GM18502 (cell line): ENCODE measurements at regions not wholly inside any gene's neighbourhood (a gene's known extent, or its start where the extent isn't known, plus 50 kb on each side); places are given as distances from the start of the nearest gene placed in this dataset.
"Not testable (repeated sequence)": the region's sequence is repeated elsewhere in the genome, so short reads cannot be mapped to it uniquely, and the experiment has no call there.

Experiments used
- ATAC-seq: cut with Tn5 transposase; IDR thresholded peaks from one replicate; pipeline ENCODE4 v1.9.1; 2021; ENCODE audit warnings: mild to moderate bottlenecking; ENCODE audit not compliant: unreplicated experiment, poor library complexity

DNA sequence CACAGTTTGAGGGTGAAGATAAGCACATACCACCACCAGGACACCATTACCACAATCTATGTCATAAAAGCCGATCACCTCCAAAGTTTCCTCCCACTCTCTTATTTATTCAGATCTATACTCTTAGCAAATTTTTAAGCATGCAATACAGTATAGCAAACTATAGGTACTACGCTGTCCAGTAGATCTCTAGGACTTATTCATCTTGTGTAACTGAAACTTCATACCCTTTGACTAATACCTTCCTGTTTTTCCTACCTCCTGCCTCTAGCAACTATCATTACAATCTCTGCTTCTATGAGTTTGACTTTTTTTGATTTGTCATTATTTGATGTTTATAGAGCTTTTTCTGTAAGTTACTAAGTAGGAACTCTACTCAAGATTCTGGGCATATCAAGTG lies 84.5 kb upstream of the MANSC4 start:
- ATAC-seq, result no peak

DNA sequence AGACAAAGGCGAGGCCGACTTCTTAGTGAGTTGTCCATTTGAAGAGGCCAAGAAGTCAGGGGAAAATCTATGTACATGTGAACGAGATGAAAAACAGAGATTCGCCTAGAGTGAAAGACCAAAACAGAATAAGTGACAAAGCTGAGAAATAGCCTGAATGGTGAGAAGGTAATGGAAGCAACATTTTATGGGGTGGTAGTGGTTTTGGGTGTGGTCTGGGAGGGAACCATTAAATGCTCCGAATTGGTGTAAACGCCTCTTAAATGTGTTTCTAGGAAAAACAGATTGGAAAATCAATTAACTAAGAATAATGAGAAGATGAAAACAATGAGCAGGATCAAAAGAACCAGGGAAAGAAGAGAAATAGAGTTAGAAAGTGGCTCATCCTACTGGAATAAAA lies 83.8 kb upstream of the MANSC4 start:
- ATAC-seq, result no peak

DNA sequence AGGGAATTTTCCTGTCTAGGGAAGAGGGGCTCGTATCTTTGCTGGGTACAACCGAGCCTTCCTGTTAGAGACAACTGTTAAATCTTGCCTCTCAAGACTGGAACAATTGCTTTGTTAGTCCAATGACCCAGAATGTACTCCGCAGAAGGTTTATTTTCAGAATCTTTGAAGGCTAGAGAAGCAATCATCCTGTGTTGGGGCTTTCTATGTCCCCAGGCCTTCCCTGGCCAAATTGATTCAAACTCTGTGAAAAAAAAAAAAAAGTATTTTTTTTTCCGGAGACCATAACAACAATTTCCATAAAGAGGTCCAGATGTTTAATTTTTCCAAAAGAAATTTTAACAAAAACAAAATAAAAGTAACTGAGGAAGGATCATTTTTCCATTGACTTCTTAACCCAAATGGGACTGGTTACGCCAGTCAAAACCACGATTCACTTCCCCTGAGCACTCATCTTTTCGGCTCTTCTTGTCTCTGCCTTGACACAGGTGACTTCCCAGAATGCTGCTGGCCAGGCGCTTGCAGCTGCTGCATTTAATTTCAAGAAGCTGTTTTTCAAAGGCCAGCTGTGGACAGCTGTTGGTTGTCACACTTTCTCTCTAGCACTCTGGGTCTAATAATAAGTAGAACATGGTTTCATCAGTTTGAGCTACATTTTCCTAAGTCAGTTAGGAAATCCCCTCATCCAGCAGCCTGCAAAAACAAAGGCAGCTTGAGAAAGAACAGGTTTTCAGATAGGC lies 81.6 kb upstream of the MANSC4 start:
- peak; percentile 92 for ATAC-seq

DNA sequence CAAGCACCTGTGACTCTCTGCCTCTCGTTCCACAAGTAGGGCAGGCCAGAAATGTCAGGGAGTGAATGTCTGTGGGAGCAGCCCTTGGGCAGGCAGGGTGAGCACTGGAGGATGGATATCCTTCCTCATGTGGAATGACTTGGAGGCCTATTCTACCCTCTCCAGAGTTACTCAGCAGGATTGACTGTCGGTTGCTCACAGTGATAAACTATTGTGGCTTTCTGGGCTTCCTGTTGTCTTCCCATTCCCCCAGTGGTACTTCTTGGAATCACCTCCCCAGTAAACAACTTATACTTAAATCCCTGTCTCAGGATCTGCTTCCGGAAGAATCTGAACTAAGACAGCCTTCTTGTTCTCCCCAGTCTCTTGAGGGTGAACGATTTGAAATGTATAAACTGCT lies 79.6 kb upstream of the MANSC4 start:
- no peak for ATAC-seq

DNA sequence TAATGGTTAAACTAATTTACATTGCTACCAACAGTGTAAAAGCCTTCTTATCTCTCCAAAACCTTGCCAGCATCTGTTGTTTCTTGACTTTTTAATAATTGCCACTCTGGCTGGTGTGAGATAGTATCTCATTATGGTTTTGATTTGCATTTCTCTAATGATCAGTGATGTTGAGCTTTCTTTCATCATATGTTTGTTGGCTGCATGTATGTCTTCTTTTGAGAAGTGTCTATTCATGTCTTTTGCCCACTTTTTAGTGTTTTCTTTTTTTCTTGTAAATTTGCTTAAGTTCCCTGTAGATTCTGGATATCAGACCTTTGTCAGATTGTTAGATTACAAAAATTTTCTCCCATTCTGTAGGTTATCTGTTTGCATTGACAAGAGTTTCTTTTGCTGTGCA lies 77.0 kb upstream of the MANSC4 start:
- not testable (repeated sequence) for ATAC-seq

DNA sequence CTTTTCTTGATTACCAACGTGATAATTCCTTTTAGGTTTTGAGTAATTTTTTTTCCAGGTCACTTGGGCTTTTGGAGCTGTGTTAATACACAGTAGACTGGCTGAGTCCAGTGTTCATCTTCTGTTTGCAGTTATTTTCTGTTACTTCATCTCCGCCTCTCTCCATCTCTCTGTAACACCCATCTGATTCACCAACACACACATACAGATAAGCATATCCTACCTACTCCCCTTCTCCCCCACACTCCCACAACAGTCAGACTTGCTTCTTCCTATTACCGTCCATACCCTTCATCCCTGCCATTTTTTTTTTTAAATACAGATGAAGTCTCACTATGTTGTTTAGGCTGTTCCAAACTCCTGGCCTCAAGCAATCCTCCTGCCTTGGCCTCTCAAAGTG lies 72.7 kb upstream of the MANSC4 start:
- ATAC-seq, result no peak
